ENCODE measurements at regions not wholly inside any gene's neighbourhood (a gene's known extent, or its start where the extent isn't known, plus 50 kb on each side); places are given as distances from the start of the nearest gene placed in this dataset.
"Not testable (repeated sequence)": the region's sequence is repeated elsewhere in the genome, so short reads cannot be mapped to it uniquely, and the experiment has no call there.

DNA sequence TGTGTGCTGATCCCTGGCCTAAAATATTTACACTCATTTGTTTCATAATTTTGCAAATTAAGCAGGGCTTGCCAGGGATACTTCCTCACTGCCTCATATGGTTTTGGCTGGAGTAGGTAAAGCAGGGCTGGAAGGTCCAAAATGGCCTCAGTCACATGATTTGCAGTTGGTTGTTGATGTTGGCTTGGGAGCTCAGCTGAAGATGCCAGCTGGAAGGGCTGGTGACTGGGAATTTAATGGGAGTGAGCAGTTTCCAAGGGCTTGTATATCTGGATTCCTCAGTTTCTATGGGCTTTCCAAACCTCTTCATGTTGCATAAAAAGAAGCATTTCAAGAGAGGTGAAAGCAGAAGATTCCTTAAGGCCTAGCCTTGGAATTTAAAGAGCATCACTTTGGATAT lies 729.3 kb downstream of the CDH18 start:
- no peak for DNase-seq (ENCODE audit: low read depth in 2 of 2, low spot score in 1 of 2)

DNA sequence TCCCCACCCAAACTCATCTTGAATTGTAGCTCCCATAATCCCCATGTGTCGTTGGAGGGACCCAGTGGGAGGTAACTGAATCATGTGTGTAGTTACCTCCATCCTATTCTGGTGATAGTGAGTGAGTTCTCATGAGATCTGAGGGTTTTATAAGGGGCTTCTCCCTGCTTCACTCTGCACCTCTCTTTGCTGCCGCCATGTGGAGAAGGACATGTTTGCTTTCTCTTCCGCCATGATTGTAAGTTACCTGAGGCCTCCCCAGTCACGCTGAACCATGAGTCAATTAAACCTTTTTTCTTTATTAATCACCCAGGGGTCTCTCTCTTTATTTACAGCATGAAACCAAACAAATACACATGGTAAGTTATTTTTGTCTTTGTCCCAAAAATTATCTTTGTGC lies 726.1 kb downstream of the CDH18 start:
- no peak for DNase-seq (ENCODE audit: low read depth in 2 of 2, low spot score in 1 of 2)

DNA sequence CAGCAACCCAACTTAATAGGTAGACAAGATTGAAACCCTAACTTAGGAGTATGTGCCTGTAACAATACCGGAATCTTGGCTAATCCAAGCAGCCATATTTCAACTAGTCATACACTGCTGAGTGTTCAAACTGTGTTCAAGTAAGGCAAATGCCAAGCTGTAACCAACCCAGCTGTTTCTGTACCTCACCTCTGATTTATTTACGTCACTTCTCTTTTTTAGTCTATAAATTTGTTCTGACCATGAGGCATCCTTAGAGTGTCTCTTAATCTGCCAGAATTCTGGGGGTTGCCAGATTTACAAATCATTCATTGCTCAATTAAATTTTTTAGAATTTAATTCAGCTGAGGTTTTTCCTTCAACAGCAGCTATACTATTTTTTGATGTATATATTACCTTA lies 723.2 kb downstream of the CDH18 start:
- no peak for DNase-seq (ENCODE audit: low read depth in 2 of 2, low spot score in 1 of 2)

DNA sequence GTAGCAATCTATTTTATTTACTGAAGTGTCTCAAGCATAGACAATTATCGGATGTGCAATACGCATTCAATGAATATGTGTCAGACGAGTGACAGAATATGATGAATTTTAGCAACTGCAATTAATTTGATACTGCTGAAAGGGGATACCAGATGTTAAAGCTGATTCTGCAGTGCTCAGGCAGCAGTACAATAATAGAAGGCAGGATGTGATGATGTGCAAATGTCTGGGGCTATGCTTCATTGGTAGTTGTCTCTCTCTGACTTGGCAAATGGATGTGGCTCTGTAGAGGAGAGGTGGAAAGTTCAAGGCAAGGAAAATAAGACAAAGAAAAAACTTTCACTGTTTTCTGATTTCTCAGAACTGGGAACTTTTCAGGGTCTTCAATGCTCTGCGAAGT lies 721.2 kb downstream of the CDH18 start:
- DNase-seq (ENCODE audit: low read depth in 2 of 2, low spot score in 1 of 2): no peak

DNA sequence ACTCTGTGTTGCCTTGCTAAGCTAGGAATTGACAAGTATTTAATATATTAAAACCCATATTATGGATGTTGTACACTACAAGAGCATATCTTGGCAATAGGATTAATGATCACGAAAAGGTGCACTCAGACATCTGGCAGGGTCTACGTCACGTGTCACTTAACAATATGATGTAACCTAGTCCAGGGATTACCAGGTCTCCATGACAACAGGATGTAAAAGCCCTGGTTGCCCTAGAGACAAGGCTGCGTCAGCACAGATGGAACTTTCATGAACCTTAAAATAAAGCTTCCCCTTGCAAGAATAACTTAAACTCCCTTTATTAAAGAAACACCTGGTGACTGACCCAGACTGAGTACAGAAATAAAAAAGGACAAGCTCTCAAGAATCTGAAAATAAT lies 717.8 kb downstream of the CDH18 start:
- no peak for DNase-seq (ENCODE audit: low read depth in 2 of 2, low spot score in 1 of 2)

DNA sequence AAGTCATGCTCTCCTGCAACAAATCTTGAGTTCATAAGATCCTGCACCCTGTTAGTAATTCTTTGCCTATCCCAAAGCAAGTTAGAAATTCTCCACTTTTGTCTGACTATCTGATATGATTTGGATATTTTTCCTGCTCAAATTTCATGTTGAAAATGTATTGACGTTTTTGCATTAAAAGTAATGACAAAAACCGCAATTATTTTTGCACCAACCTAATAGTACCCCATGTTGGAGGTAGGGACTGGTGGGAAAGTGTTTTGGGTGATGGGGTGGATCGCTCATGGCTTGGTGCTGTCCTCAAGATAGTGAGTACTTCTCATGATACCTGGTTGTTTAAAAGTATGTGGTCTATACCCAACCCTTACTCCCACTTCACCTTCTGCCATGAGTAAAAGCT lies 713.4 kb downstream of the CDH18 start:
- no peak for DNase-seq (ENCODE audit: low read depth in 2 of 2, low spot score in 1 of 2)

DNA sequence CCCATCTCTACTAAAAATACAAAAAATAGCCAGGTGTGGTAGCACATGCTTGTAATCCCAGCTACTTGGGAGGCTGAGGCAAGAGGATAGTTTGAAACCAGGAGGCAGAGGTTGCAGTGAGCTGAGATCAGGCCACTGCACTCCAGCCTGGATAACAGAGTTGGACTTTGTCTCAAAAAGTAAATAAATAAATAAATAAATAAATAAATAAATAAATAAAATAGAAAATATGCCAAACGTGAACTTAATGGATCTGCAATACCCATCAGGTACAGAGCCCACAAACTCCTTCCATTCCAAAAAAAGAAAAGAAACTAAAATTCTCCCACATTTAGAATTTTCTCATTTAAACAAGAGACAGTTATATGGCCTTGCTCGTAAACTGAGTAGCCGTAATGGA lies 702.7 kb downstream of the CDH18 start:
- no peak for DNase-seq (ENCODE audit: low read depth in 2 of 2, low spot score in 1 of 2)

DNA sequence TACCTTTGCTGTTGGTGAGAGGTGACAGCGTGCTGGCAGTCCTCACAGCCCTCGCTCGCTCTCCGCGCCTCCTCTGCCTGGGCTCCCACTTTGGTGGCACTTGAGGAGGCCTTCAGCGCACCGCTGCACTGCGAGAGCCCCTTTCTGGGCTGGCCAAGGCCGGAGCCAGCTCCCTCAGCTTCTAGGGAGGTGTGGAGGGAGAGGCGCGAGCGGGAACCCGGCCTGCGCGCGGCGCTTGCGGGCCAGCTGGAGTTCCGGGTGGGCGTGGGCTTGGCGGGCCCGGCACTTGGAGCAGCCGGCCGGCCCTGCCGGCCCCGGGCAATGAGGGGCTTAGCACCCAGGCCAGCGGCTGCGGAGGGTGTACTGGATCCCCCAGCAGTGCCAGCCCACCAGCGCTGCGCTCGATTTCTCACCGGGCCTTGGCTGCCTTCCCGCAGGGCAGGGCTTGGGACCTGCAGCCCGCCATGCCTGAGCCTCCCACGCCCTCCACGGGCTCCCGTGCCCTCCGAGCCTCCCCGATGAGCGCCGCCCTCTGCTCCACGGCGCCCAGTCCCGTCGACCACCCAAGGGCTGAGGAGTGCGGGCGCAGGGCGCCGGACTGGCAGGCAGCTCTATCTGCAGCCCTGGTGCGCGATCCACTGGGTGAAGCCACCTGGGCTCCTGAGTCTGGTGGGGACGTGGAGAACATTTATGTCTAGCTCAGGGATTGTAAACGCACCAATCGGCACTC lies 700.3 kb downstream of the CDH18 start:
- not testable (repeated sequence) for DNase-seq (ENCODE audit: low read depth in 2 of 2, low spot score in 1 of 2)

DNA sequence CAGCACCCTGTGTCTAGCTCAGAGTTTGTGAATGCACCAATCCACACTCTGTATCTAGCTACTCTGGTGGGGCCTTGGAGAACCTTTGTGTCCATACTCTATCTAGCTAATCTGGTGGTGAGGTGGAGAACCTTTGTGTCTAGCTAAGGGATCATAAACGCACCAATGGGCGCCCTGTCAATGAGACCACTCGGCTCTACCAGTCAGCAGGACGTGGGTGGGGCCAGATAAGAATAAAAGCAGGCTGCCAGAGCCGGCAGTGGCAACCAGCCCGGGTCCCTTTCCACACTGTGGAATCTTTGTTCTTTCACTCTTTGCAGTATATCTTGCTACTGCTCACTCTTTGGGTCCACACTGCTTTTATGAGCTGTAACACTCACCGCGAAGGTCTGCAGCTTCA lies 699.7 kb downstream of the CDH18 start:
- DNase-seq (ENCODE audit: low read depth in 2 of 2, low spot score in 1 of 2): not testable (repeated sequence)

DNA sequence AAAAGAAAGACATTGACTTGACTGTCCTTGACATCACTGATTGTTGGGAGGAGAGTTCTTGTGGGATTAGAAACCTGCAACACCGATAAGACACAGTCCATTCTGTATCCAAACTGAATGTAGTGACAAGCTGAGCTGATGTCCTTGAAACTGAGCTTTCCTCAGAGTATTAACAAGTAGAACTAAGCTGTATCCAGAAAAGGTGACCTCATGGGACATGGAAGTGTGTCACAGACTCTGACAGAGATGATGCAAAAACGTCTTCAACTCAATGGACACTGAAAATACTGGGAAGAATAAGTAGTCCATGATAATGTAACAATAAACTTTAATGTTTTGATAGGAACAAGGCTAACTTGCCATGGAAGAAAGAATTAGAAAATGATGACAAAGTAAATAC lies 690.1 kb downstream of the CDH18 start:
- DNase-seq (ENCODE audit: low read depth in 2 of 2, low spot score in 1 of 2): no peak

DNA sequence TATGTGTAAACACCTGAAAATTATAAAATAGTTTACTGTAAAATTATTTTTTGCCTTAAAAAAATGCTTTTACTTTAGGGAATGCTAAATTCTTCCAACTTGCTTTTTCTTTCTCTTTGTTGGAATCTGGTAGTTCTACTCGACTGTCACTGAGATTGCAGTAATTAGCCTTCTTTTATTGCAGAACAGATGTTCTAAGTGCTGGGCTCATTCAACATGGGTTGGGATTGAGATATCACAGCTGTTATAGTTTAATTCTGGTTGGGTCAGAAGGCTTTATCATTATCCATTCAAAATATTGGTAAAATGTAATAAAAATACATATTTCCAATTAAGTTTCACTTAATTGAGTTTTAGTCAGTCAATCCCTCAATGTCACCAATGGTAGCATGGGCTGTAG lies 686.7 kb downstream of the CDH18 start:
- DNase-seq (ENCODE audit: low read depth in 2 of 2, low spot score in 1 of 2): no peak

DNA sequence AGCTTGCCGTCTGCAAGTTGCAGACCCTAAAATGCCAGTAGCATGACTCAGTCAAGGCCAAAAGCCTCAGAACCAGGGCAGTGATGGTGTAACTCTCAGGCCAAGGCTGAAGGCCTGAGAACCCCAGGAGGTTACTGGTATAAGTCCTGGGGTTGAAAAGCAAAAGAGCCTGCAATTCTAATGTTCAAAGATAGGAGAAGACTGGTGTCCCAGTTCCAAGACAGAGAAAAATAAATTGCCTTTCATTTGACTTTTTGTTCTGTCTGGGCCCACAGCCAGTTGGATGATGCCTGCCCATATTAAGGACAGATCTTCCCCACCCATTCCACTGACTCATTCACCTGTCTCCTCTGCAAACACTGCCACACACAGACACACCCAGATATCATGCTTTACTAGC lies 673.2 kb downstream of the CDH18 start:
- no peak for DNase-seq (ENCODE audit: low read depth in 2 of 2, low spot score in 1 of 2)

DNA sequence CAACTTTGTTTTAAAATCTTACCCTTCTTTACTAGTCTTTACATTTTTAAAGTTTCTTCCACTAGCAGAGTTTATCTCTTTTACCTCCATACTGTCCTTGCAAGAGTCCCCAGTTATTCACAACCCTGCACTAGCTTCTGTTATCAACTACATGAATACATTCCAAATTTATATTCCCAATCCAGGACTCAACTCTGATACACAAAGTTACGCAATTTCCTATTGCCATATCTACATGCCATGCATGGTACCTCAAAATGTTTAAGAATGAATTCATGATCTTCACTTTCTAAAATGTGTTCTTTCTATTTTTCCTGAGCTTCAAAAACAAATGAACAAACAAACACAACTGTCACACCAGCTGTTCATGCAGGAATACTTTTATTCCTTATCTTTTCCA lies 668.7 kb downstream of the CDH18 start:
- no peak for DNase-seq (ENCODE audit: low read depth in 2 of 2, low spot score in 1 of 2)

DNA sequence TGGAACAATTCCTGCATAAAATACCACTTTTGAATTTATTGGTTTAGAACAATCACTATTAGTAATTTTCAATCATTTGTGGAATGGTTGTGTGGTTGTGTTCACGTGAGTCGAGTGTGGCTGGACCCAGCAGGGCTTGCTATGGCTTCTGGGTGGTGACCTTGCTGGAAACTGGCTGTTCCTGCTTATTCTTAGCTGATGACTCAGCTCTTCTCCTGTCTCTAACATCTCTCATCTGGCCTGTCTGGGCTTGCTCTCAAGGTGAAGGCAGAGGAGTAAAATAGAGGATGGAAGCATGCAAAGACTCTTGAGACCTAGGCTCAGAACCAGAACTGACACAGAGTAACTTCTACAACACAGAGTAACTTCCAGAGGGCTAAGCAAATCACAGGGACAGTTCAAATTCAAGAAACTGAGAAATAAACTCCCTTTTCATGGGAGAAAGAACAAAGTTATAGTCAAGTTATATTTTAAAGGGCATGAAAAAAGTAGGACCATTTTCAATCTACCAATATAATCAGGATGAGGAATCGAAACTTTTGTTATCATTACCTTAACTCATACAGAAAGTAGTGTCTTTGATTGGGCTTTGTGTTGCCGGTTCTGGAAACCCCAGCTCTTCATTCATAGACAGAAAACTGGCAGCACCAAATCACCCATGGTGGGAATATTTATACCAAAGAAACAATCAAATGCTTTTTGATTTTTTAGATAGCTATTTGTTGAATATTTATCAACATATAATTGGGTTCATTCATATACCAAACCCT lies 665.1 kb downstream of the CDH18 start:
- DNase-seq (ENCODE audit: low read depth in 2 of 2, low spot score in 1 of 2): no peak

DNA sequence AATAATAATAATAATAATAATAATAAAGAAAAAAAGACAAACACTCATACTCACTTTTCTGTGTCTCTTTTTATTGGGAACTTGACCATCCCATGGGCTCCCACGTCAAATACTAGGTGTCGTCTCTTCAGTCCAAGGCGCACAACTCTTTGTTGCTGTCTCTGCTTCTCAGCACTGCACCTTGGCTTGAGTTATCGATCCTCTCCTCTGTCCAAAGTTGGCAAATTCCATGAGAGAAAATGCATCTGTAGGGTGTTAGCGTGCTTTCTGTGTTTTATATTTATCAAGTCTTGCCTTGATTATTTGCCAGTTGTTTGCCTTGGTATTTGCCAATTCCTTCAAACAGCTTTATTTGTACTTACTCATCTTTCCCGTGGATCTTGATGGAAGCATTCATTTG lies 653.7 kb downstream of the CDH18 start:
- no peak for DNase-seq (ENCODE audit: low read depth in 2 of 2, low spot score in 1 of 2)

DNA sequence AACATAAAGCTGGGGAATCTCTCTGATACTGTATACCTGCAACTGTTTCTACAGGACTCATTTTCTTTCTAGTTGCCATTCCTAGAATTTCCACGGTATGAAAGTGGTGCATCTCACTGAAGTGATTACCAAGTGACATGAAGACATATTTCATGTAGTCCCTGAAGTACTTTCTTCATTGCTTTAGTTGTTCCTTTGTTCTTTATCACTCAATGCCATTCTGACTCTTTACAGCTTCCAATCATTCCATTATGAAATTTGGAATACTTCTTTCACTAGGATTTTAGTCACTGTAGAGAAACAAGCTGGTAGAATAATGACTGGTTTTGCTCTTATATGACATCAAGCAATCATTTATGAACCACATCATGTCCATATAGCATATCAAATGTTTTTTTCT lies 645.1 kb downstream of the CDH18 start:
- no peak for DNase-seq (ENCODE audit: low read depth in 2 of 2, low spot score in 1 of 2)

DNA sequence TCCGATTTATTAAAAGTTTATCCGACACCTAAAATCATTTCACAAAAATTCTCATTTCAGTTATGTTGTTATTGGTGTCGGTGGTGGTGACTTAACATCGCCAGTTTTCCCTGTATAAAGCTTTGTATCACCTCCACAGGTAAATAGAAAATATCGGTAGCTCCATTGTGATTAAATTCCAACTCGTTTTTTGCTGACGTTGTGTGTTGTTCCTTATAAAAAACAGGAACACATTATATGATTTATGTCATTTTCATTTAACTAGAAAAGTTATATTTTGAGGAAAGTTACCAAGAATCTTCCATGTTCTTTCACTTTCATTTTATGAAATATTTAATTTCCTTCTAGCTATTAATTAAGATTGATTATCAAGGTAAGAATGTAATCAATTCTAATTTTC lies 635.9 kb downstream of the CDH18 start:
- DNase-seq (ENCODE audit: low read depth in 2 of 2, low spot score in 1 of 2): no peak

DNA sequence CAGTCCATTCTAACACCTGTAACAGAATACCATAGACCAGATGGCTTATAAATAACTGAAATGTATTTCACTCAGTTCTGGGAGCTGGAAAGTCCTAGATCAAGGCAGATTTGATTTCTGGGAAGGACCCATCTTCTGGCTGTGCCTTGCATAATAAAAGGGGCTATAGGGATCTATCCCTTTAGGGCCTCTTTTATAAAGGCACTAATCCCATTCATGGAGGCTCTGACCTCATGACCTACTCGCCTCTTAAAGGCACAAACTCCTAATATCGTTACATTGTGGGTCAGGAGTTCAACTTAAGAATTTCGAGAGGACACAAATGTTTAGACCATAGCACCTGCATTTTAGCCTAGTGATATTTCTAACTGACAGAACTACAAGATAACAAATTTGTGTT lies 619.0 kb downstream of the CDH18 start:
- no peak for DNase-seq (ENCODE audit: low read depth in 2 of 2, low spot score in 1 of 2)

DNA sequence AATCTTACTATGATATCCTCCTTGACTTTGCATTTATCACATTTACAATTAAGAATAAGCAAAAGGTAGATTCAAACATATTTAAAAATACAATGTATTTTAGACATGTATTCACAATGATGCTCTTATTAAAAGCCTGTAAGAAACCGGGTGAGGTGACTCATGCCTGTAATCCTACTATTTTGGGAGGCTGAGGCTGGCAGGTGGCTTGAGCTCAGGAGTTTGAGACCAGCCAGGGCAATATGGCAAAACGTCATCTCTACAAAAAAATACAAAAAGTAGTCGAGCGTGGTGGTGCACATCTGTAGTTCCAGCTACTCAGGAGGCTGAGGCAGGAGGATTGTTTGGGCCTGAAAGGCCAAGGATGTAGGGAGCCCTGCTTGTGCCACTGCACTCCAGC lies 618.4 kb downstream of the CDH18 start:
- DNase-seq (ENCODE audit: low read depth in 2 of 2, low spot score in 1 of 2): no peak

DNA sequence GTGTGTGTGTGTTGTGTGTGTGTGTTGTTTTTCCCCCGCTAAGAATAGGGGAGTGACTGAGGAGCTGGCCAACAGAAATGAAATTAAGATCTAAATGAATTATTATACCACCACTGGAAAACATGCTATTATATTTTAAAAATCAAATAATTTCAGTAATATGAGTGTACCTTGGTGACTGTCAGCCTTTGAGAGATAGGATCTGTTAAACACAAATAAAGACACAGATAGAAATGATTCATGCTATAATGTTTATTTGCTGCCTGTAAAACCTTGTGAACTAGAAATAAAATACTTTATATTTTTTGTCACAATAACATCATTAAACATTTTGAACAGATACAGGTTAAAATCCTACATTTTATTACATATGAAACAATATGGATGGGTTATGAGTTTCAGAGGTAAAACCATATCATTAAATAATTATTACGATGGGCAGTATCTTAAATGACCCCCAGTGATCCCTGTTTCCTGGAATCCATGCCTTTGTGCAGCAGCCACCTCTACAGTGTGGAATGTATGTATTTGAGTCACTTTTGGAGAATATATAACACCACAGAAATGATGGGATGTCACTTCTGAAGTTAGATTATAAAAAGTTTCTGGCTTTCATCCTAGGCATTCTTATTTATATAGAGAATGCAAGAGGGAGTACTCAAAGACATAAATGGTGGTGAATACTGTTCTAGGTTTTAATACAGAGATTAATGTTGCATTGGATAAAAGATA lies 617.2 kb downstream of the CDH18 start:
- no peak for DNase-seq (ENCODE audit: low read depth in 2 of 2, low spot score in 1 of 2)

DNA sequence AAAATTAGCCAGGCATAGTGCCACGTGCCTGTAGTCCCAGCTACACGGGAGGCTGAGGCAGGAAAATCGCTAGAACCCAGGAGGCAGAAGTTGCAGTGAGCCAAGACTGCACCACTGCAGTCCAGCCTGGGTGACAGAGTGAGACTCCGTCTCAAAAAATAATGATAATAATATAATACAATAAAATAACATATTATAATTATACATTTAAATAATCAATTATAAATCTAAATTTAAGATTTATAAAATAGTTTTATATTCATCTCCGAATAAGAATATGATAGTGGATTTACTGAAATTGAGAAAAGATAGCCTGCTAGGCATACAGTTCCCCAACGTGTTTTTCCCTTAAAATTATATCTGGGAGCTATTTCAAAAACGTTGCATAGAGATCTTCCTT lies 599.6 kb downstream of the CDH18 start:
- DNase-seq (ENCODE audit: low read depth in 2 of 2, low spot score in 1 of 2): no peak

DNA sequence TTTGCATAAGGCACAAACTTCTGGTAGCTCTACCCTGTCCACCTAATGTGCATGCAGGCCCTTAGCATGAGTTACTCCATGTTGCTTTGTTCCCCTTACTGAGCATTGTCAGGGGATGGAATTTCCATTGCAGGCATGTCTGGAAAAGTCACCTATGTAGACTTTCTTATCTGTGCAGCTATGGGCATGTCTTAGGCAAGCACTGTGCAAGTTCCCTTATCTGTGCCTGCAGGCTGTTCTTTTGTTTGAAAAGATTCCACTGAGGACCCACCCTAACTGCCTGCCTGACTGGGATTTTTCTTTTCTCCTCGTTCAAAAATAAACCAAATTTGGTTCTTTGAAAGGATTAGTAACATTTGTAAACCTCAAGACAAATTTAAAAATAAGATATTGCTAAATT lies 587.0 kb downstream of the CDH18 start:
- no peak for DNase-seq (ENCODE audit: low read depth in 2 of 2, low spot score in 1 of 2)

Data from stimulated activated CD8-positive, alpha-beta memory T cell treated with anti-CD3 and anti-CD28 coated beads, Interleukin-4, amount 100 ng/mL, for 4 hours (primary cell).